SK-N-SH (cell line): ENCODE measurements at regions not wholly inside any gene's neighbourhood (a gene's known extent, or its start where the extent isn't known, plus 50 kb on each side); places are given as distances from the start of the nearest gene placed in this dataset.

ENCODE experiments used
- CTCF ChIA-PET: fragments of 300-600, 350-600 bp; formaldehyde crosslinking; extraction: SDS; loops from one replicate; lab custom pipeline; 2021; lab: Yijun Ruan, JAX
- POLR2A ChIA-PET: fragments of 350-600 bp; sonication (Branson Sonifier 250); formaldehyde crosslinking; extraction: SDS; loops from one replicate; lab custom pipeline; 2020; ENCODE audit warnings: antibody characterized with exemption, inconsistent platforms; lab: Yijun Ruan, JAX
- DNase-seq: peaks from one replicate; pipeline ENCODE4 v3.0.0; 2012
- H2AFZ ChIP-seq: fragments of 200-600 bp; sonication (generic); 2 replicates; pipeline ENCODE4 v1.8.1; 2016; ENCODE audit warnings: antibody characterized with exemption, mild to moderate bottlenecking, low read depth
- H3F3A ChIP-seq: fragments of 200-600 bp; sonication (generic); replicated peaks from 2 replicates; pipeline ENCODE3; 2016; ENCODE audit warnings: antibody characterized with exemption, mild to moderate bottlenecking; ENCODE audit not compliant: insufficient read depth
- H3K27ac ChIP-seq, 2 experiments: fragments of 200-500 bp in 1 of 2; fragments of 200-600 bp in 1 of 2; sonication (Bioruptor generic) in 1 of 2; sonication (generic), shearing (Covaris generic) in 1 of 2; 2 replicates each; pipeline versions ENCODE4 v1.5.1 to v1.6.1; 2014 to 2016; ENCODE audit warnings: low read depth in 2 of 2, inconsistent platforms in 1 of 2, low read length in 1 of 2, mild to moderate bottlenecking in 1 of 2, mixed read lengths in 1 of 2
- H3K27me3 ChIP-seq: fragments of 200-600 bp; sonication (generic), shearing (Covaris generic); 2 replicates; pipeline ENCODE4 v1.6.1; 2016; ENCODE audit warnings: mixed run types; ENCODE audit not compliant: insufficient read depth
- H3K36me3 ChIP-seq, 2 experiments: fragments of 200-500 bp in 1 of 2; fragments of 200-600 bp in 1 of 2; sonication (Bioruptor generic) in 1 of 2; sonication (generic) in 1 of 2; replicated peaks in 1 of 2; 2 replicates each; pipeline versions ENCODE3 to v1.5.1; 2014 to 2016; ENCODE audit warnings: low read length in 1 of 2, mild to moderate bottlenecking in 1 of 2; ENCODE audit not compliant: insufficient read depth in 2 of 2, control insufficient read depth in 1 of 2
- H3K4me1 ChIP-seq, 2 experiments: fragments of 200-500 bp in 1 of 2; fragments of 200-600 bp in 1 of 2; sonication (Bioruptor generic) in 1 of 2; sonication (generic), shearing (Covaris generic) in 1 of 2; 2 replicates each; pipeline versions ENCODE4 v1.5.1 to v1.6.1; 2014 to 2016; ENCODE audit warnings: low read depth in 1 of 2, low read length in 1 of 2, mixed run types in 1 of 2; ENCODE audit not compliant: insufficient read depth in 2 of 2, control insufficient read depth in 1 of 2
- H3K4me2 ChIP-seq: fragments of 200-600 bp; sonication (generic), shearing (Covaris generic); 2 replicates; pipeline ENCODE4 v1.6.1; 2017; ENCODE audit warnings: mixed run types
- H3K4me3 ChIP-seq, 2 experiments: fragments of 200-500 bp in 1 of 2; fragments of 200-600 bp in 1 of 2; sonication (Bioruptor generic) in 1 of 2; sonication (generic), shearing (Covaris generic) in 1 of 2; 2 replicates each; pipeline versions ENCODE4 v1.5.1 to v1.8.1; 2014 to 2016; ENCODE audit warnings: low read depth in 2 of 2, inconsistent platforms in 1 of 2, low read length in 1 of 2, mild to moderate bottlenecking in 1 of 2, mixed read lengths in 1 of 2, moderate library complexity in 1 of 2
- H3K79me2 ChIP-seq: fragments of 200-600 bp; sonication (generic); 2 replicates; pipeline ENCODE4 v1.8.1; 2017; ENCODE audit warnings: mild to moderate bottlenecking; ENCODE audit not compliant: insufficient read depth
- H3K9ac ChIP-seq: fragments of 200-600 bp; sonication (generic); 2 replicates; pipeline ENCODE4 v1.6.1; 2017; ENCODE audit warnings: mixed run types
- H3K9me2 ChIP-seq: fragments of 200-600 bp; sonication (generic); 2 replicates; pipeline ENCODE4 v1.6.1; 2017; ENCODE audit warnings: mixed run types
- H3K9me3 ChIP-seq: fragments of 200-600 bp; sonication (generic); 2 replicates; pipeline ENCODE4 v1.6.1; 2017; ENCODE audit warnings: mixed run types, mild to moderate bottlenecking, moderate library complexity
- H4K20me1 ChIP-seq: fragments of 200-600 bp; sonication (generic); 2 replicates; pipeline ENCODE4 v1.6.1; 2017; ENCODE audit warnings: mild to moderate bottlenecking, mixed run types; ENCODE audit not compliant: insufficient read depth
- RAD21 ChIP-seq: IDR thresholded peaks from 2 replicates; pipeline ENCODE4 v1.6.1; 2012; ENCODE audit warnings: mild to moderate bottlenecking, low read length
- REST ChIP-seq: IDR thresholded peaks from 2 replicates; pipeline ENCODE4 v1.6.1; 2012; ENCODE audit warnings: mild to moderate bottlenecking, low read depth, low read length, moderate library complexity
- RFX5 ChIP-seq: IDR thresholded peaks from 2 replicates; pipeline ENCODE4 v1.6.1; 2012; ENCODE audit warnings: mild to moderate bottlenecking, improper control_type of control experiment, low read length
- RXRA ChIP-seq: IDR thresholded peaks from 2 replicates; pipeline ENCODE4 v1.4.0; 2012; ENCODE audit warnings: low read depth, mild to moderate bottlenecking, borderline replicate concordance
- YY1 ChIP-seq: IDR thresholded peaks from 2 replicates; pipeline ENCODE4 v1.4.0; 2012; ENCODE audit warnings: low read depth, mild to moderate bottlenecking
- WGBS: methylation state at CpG from one replicate; pipeline ENCODE4 v1.1.6; 2017; ENCODE audit warnings: low lambda C conversion rate; 5-methylcytosine and 5-hydroxymethylcytosine counted together
- TF ChIP-seq, protein P1 (sequence below): IDR thresholded peaks from 2 replicates; pipeline ENCODE4 v1.4.0; 2012; ENCODE audit warnings: low read depth

DNA sequence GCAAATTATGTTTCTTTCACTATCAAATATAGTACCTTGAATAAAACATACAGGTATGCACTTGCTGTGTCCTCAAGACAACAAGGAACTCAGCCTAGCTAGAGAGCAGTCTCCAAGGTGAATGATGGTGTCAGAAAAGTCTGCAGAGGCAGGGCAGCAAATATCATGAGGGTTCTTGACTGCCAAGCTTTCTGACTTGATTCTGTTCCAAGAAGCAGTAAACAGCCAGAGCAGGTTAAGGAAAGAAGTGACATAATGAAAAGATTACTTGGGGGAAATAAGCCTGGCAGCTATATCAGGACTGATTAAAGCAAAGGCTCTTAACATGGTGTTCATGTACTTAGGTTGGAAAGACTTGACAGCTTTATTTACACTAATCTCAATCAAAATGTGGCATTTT is 192.2 kb upstream of the GADL1 start:
- Histone ChIP-seq H3K9me3 (no peaks in the 10 kb centered on the region), H3K9me2 (no peaks in the 10 kb centered on the region), H3K79me2 (no peaks in the 10 kb centered on the region), H2AFZ (no peak overlapping the region), H3F3A (no peaks in the 10 kb centered on the region), H3K9ac (no peak overlapping the region), H3K27ac (no peak overlapping the region), H3K27me3 (no peaks in the 10 kb centered on the region), H3K4me1 (no peaks in the 10 kb centered on the region), H3K36me3 (no peaks in the 10 kb centered on the region), H4K20me1 (no peaks in the 10 kb centered on the region), H3K4me3 (no peak overlapping the region), H3K4me2 (no peak overlapping the region)
- POLR2A ChIA-PET, result no interaction called here
- no peak for TF ChIP-seq RAD21
- DNase-seq, result no peak
- CTCF ChIA-PET, result no interaction called here

DNA sequence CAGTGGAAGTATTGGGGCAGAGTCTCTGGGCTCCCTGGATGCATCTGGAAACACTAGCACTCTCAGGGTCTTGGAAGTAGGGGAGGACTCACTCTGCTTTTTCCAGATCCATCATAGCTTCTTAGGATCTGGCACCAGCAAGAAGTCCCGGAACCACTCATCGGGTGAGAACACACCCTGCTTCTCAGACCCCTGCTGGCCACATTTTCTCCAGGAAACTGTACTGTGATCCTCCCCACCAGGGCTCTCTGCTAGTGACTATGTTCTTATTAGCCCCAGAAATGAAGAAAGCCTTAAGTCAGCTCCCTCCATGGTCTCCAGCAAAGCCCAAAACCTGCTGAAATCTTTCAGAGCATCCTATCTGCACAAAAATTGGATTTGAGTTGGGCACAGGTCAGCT is 197.3 kb upstream of the GADL1 start:
- Histone ChIP-seq H3K9ac (no peak overlapping the region), H3K79me2 (no peaks in the 10 kb centered on the region)
- TF ChIP-seq REST (no peak), YY1 (no peak), RXRA (no peak), RFX5 (no peak)
- TF ChIP-seq, protein P1, sequence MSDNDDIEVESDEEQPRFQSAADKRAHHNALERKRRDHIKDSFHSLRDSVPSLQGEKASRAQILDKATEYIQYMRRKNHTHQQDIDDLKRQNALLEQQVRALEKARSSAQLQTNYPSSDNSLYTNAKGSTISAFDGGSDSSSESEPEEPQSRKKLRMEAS, result no peak
- TF ChIP-seq, all 33 proteins: peak for 0
- Histone ChIP-seq H3K27me3 (no peaks in the 10 kb centered on the region; the same call in 1 of the 2 replicates), H3K4me2 (no peak overlapping the region), H4K20me1 (no peaks in the 10 kb centered on the region), H3K9me3 (no peaks in the 10 kb centered on the region), H3K4me3 (no peak overlapping the region), H3K9me2 (no peaks in the 10 kb centered on the region), H3K4me1 (no peaks in the 10 kb centered on the region), H2AFZ (no peak overlapping the region), H3K27ac (no peak overlapping the region), H3K36me3 (no peaks in the 10 kb centered on the region), H3F3A (no peaks in the 10 kb centered on the region)
- 50% methylated on average over 2 of the region's 2 CpGs for WGBS
- DNase-seq, result no peak
- ChIA-PET CTCF (interaction anchor here (1.1 kb wide), 2 partner anchors 12 to 25 kb away, joined by 3 read pairs; no protein-coding TSS in a partner anchor), POLR2A (no interaction called here)
